GM10266 (cell line): ENCODE measurements at regions not wholly inside any gene's neighbourhood (a gene's known extent, or its start where the extent isn't known, plus 50 kb on each side); places are given as distances from the start of the nearest gene placed in this dataset.
"Not testable (repeated sequence)": the region's sequence is repeated elsewhere in the genome, so short reads cannot be mapped to it uniquely, and the experiment has no call there.

Source experiments
- DNase-seq: peaks from one replicate; pipeline ENCODE4 v3.0.0; 2012; ENCODE audit errors: extremely low spot score
- TF ChIP-seq, protein P1 (sequence below): IDR thresholded peaks from 2 replicates; pipeline ENCODE4 v1.5.1; 2012; ENCODE audit warnings: mild to moderate bottlenecking, low read depth; ENCODE audit not compliant: control insufficient read depth, insufficient read depth; ENCODE audit errors: missing control alignments

- no peak for DNase-seq
- TF ChIP-seq, protein P1, sequence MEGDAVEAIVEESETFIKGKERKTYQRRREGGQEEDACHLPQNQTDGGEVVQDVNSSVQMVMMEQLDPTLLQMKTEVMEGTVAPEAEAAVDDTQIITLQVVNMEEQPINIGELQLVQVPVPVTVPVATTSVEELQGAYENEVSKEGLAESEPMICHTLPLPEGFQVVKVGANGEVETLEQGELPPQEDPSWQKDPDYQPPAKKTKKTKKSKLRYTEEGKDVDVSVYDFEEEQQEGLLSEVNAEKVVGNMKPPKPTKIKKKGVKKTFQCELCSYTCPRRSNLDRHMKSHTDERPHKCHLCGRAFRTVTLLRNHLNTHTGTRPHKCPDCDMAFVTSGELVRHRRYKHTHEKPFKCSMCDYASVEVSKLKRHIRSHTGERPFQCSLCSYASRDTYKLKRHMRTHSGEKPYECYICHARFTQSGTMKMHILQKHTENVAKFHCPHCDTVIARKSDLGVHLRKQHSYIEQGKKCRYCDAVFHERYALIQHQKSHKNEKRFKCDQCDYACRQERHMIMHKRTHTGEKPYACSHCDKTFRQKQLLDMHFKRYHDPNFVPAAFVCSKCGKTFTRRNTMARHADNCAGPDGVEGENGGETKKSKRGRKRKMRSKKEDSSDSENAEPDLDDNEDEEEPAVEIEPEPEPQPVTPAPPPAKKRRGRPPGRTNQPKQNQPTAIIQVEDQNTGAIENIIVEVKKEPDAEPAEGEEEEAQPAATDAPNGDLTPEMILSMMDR, result no peak
These were observed 1172.6 kb upstream of the CELF2 start for GRCh38 chr10:9845075-9845474.

- no peak for DNase-seq
- TF ChIP-seq, protein P1, result no peak
These were observed 1169.4 kb upstream of the CELF2 start for GRCh38 chr10:9848278-9848677.

DNA sequence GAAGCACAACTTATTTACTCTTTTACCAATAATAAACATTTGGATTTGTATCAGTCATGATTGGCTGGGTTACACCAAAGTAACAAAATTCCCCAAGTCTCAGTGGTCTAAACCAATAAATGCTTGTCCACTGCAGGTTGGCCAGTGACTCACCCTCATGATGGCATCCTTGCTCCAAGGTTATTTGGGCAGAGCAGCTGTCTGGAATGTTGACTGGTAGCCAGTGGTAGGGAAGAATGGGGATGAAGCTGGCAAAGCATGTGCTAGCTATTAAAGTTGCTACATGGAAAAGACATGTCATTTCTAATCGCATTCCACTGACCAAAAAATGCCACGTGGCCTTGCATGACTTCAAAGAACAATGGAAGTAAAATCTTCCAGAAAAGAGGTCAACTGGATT lies 1168.7 kb upstream of the CELF2 start:
- TF ChIP-seq, protein P1, result no peak
- DNase-seq, result no peak

- DNase-seq, result no peak
- TF ChIP-seq, protein P1, result no peak
These were observed 1167.3 kb upstream of the CELF2 start for GRCh38 chr10:9850415-9850814.

DNA sequence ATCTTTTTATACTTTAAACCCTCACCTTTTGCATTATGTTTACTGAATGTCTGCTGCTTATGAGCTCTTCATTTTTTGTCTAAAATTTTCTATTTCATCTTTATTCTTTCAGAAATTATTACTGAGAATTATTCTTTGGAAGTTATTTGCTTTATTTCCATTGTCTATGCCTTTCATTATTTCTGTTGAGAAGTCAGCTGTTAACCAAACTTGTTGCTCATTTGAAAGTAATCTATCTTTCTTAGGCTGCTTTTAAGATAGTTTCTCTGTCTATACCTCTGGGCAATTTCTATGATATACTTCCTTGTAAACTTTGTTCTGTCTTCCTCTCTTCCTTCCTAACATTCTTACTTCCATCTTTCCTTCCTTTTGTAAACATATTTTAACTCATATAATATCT lies 1165.9 kb upstream of the CELF2 start:
- DNase-seq, result no peak
- TF ChIP-seq, protein P1, result no peak

DNA sequence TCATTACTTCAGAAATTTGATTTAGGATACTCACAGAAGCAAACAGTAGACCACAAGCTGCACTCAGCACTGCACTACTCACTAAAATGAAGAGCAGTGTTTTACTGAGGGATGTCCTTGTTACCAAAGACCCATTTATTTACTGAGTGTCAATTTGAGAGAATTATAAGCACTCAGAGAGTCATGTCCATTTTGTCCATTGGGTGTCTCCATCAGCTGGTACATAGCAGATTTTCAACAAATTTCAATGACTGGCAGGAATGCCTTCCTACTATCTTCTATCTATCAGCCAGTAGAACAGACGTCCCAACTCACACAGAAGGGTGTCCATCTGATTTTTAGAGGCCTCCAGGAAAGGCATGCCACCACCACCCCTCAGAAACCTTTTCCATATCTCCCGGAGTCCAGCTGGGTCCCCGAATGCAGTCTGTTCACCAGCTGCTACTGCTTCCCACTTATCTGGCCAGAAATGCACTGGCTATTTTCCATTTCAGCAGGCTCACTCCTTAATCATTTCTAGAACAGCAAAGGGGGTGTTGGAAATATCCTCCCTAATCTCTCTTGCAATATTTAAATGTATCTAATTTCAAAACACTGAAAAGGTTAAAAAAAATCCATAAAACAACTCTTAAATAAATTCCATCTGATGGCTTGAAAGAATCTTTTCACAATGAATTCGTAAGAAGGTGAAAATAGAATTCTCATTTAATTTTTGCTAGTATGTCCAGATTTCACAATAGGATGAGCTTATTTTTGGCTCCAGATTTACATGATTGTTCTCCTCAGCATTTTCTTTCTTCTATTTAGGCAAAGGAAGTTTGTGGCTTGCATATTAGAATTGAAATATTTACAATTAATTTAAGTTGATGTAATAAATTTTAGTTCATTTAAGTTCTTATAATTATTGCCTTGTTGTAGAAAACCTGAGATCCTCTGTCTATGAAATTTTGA lies 1164.0 kb upstream of the CELF2 start:
- no peak for DNase-seq

GRCh38 chr10:9855451-9855850 lies 1162.2 kb upstream of the CELF2 start:
- DNase-seq, result not testable (repeated sequence)

More for the DNA sequence above, 1164.0 kb upstream of the CELF2 start:
- TF ChIP-seq, protein P1, result no peak

- no peak for DNase-seq
- TF ChIP-seq, protein P1, result no peak
These were observed 1158.9 kb upstream of the CELF2 start for GRCh38 chr10:9858816-9859215.
